HCT116 (cell line): ENCODE measurements at regions not wholly inside any gene's neighbourhood (a gene's known extent, or its start where the extent isn't known, plus 50 kb on each side); places are given as distances from the start of the nearest gene placed in this dataset.

Experiments
- ATAC-seq: fragments of 200-7000 bp; cut with Tn5 transposase; 2 replicates; pipeline ENCODE4 v1.9.1; 2020; ENCODE audit warnings: mild to moderate bottlenecking, moderate library complexity
- BruUV-seq: library from RNA; stranded (reverse); fragments of 400-500 nt; replicated peaks from 2 replicates; lab custom pipeline; 2021; lab: Mats Ljungman, UMichigan
- CTCF ChIA-PET: fragments of 300-600 bp; sonication (Branson Sonifier 250); formaldehyde crosslinking; loops from one replicate; lab custom pipeline; 2021; ENCODE audit warnings: antibody characterized with exemption; lab: Charles Lee
- POLR2A ChIA-PET: fragments of 300-600, 350-600 bp; sonication (Branson Sonifier 250); formaldehyde crosslinking; loops from one replicate; lab custom pipeline; 2021; ENCODE audit warnings: antibody characterized with exemption; lab: Charles Lee
- RAD21 ChIA-PET, 2 experiments: fragments of 300-600 bp; sonication (Branson Sonifier 250); formaldehyde crosslinking; loops; one replicate each; lab custom pipeline; 2023; ENCODE audit warnings: low total read pairs in 2 of 2; ENCODE audit not compliant: uncharacterized antibody in 2 of 2, unreplicated experiment in 2 of 2, low non-redundant PET in 1 of 2; lab: Charles Lee
- DNase-seq: peaks from one replicate; pipeline ENCODE4 v3.0.0-alpha.2; 2010; ENCODE audit warnings: low read depth, low spot score
- H2AFZ ChIP-seq: fragments of 200-600 bp; shearing (Covaris generic), sonication (generic); 2 replicates; pipeline ENCODE4 v1.6.1; 2017; ENCODE audit warnings: low read depth, mixed run types, mixed read lengths, antibody characterized with exemption, low read length; ENCODE audit not compliant: poor library complexity, severe bottlenecking
- H3K27ac ChIP-seq: 2 replicates; pipeline ENCODE4 v1.5.1; 2012; ENCODE audit warnings: low read depth, low read length
- H3K27me3 ChIP-seq: fragments of 200-600 bp; sonication (generic); 2 replicates; pipeline ENCODE4 v1.6.1; 2016; ENCODE audit warnings: mixed run types, low read length, mixed read lengths; ENCODE audit not compliant: insufficient read depth
- H3K36me3 ChIP-seq, 2 experiments: fragments of 200-500 bp in 1 of 2; fragments of 200-600 bp in 1 of 2; sonication (Bioruptor generic) in 1 of 2; sonication (generic) in 1 of 2; 2 replicates each; pipeline versions ENCODE4 v1.5.1 to v1.6.1; 2014 to 2016; ENCODE audit warnings: low read length in 2 of 2, inconsistent platforms in 1 of 2, mixed read lengths in 1 of 2, mixed run types in 1 of 2; ENCODE audit not compliant: insufficient read depth in 2 of 2, control insufficient read depth in 1 of 2
- H3K4me1 ChIP-seq, 2 experiments: fragments of 200-600 bp in 1 of 2; sonication (generic) in 1 of 2; 2 replicates each; pipeline versions ENCODE4 v1.5.1 to v1.6.1; 2012 to 2017; ENCODE audit warnings: low read length in 2 of 2, inconsistent platforms in 1 of 2, mild to moderate bottlenecking in 1 of 2, mixed read lengths in 1 of 2, mixed run types in 1 of 2, moderate library complexity in 1 of 2; ENCODE audit not compliant: insufficient read depth in 2 of 2, control insufficient read depth in 1 of 2
- H3K4me2 ChIP-seq: fragments of 200-600 bp; sonication (generic); 2 replicates; pipeline ENCODE4 v1.6.1; 2017; ENCODE audit warnings: mixed run types, low read length, mixed read lengths
- H3K4me3 ChIP-seq, 2 experiments: fragments of 200-600 bp in 1 of 2; sonication (generic) in 1 of 2; replicated peaks in 1 of 2; 2 replicates each; pipeline ENCODE4 v1.5.1; 2011 to 2016; ENCODE audit warnings: low read length in 2 of 2, control low read depth in 1 of 2, low read depth in 1 of 2, mild to moderate bottlenecking in 1 of 2, mixed read lengths in 1 of 2, mixed run types in 1 of 2
- H3K79me2 ChIP-seq: fragments of 200-600 bp; sonication (generic); 2 replicates; pipeline ENCODE4 v1.6.1; 2017; ENCODE audit warnings: mild to moderate bottlenecking, mixed run types, low read length, moderate library complexity, mixed read lengths; ENCODE audit not compliant: insufficient read depth
- H3K9ac ChIP-seq: fragments of 200-600 bp; sonication (generic); 2 replicates; pipeline ENCODE4 v1.6.1; 2016; ENCODE audit warnings: low read length, mixed read lengths
- H3K9me2 ChIP-seq: fragments of 200-600 bp; sonication (generic), shearing (Covaris generic); 2 replicates; pipeline ENCODE4 v1.6.1; 2017; ENCODE audit warnings: mixed run types, mild to moderate bottlenecking, moderate library complexity; ENCODE audit not compliant: insufficient read depth
- H3K9me3 ChIP-seq, 2 experiments: fragments of 200-500 bp in 1 of 2; fragments of 200-600 bp in 1 of 2; sonication (Bioruptor generic) in 1 of 2; sonication (generic) in 1 of 2; 2 replicates each; pipeline ENCODE4 v1.6.1; 2014 to 2017; ENCODE audit warnings: low read length in 2 of 2, mixed read lengths in 2 of 2, inconsistent platforms in 1 of 2, low read depth in 1 of 2, mild to moderate bottlenecking in 1 of 2, mixed run types in 1 of 2, moderate library complexity in 1 of 2; ENCODE audit not compliant: control insufficient read depth in 1 of 2, insufficient read depth in 1 of 2
- H4K20me1 ChIP-seq: fragments of 200-600 bp; sonication (generic), shearing (Covaris generic); 2 replicates; pipeline ENCODE4 v1.6.1; 2017; ENCODE audit warnings: mixed run types, mild to moderate bottlenecking, moderate library complexity; ENCODE audit not compliant: insufficient read depth
- CTCF ChIP-seq, 3 experiments: fragments of 200-600 bp in 1 of 3; sonication (generic) in 1 of 3; IDR thresholded peaks in 2 of 3; conservative IDR thresholded peaks in 1 of 3; 2 replicates each; pipeline ENCODE4 v1.5.1; 2012 to 2017; ENCODE audit warnings: low read depth in 2 of 3, low read length in 2 of 3, antibody characterized with exemption in 1 of 3, borderline replicate concordance in 1 of 3, control low read depth in 1 of 3, mild to moderate bottlenecking in 1 of 3, mixed read lengths in 1 of 3, mixed run types in 1 of 3, moderate library complexity in 1 of 3; ENCODE audit not compliant: insufficient read depth in 1 of 3
- EGR1 ChIP-seq: IDR thresholded peaks from 2 replicates; pipeline ENCODE4 v1.6.1; 2012; ENCODE audit warnings: low read depth
- EZH2 ChIP-seq: fragments of 200-600 bp; sonication (generic); IDR thresholded peaks from 2 replicates; pipeline ENCODE4 v1.6.1; 2017; ENCODE audit warnings: antibody characterized with exemption, mixed run types
- EZH2phosphoT487 ChIP-seq: fragments of 200-600 bp; IDR thresholded peaks from 2 replicates; pipeline ENCODE4 v1.6.1; 2018; ENCODE audit warnings: antibody characterized with exemption, borderline replicate concordance
- FOSL1 ChIP-seq: IDR thresholded peaks from 2 replicates; pipeline ENCODE4 v1.6.1; 2012; ENCODE audit warnings: low read depth
- JUND ChIP-seq: IDR thresholded peaks from 2 replicates; pipeline ENCODE4 v1.6.1; 2012
- MAX ChIP-seq: IDR thresholded peaks from 2 replicates; pipeline ENCODE4 v1.6.1; 2012
- POLR2A ChIP-seq: IDR thresholded peaks from 2 replicates; pipeline ENCODE4 v1.7.0; 2011; ENCODE audit warnings: borderline replicate concordance; ENCODE audit not compliant: insufficient read depth, insufficient read length; ENCODE audit errors: extremely low read depth
- POLR2AphosphoS5 ChIP-seq: IDR thresholded peaks from 2 replicates; pipeline ENCODE4 v1.6.1; 2011; ENCODE audit warnings: mild to moderate bottlenecking, low read depth, low read length, moderate library complexity
- RAD21 ChIP-seq: IDR thresholded peaks from 2 replicates; pipeline ENCODE4 v1.6.1; 2012; ENCODE audit warnings: low read depth, mild to moderate bottlenecking
- REST ChIP-seq: IDR thresholded peaks from 2 replicates; pipeline ENCODE4 v1.6.1; 2012; ENCODE audit warnings: low read depth
- SIN3A ChIP-seq: IDR thresholded peaks from 2 replicates; pipeline ENCODE4 v1.6.1; 2012; ENCODE audit warnings: low read depth
- SRF ChIP-seq: IDR thresholded peaks from 2 replicates; pipeline ENCODE4 v1.6.1; 2012; ENCODE audit warnings: low read depth
- YY1 ChIP-seq: IDR thresholded peaks from 2 replicates; pipeline ENCODE4 v1.6.1; 2011; ENCODE audit warnings: low read length, low read depth, moderate library complexity, mild to moderate bottlenecking; ENCODE audit not compliant: insufficient replicate concordance; ENCODE audit errors: extremely low read depth
- ZBTB33 ChIP-seq: IDR thresholded peaks from 2 replicates; pipeline ENCODE4 v1.6.1; 2011; ENCODE audit warnings: mild to moderate bottlenecking, low read length, moderate library complexity; ENCODE audit not compliant: insufficient replicate concordance; ENCODE audit errors: extremely low read depth
- ZFX ChIP-seq: fragments of 450-650 bp; IDR thresholded peaks from 2 replicates; pipeline ENCODE4 v1.6.1; 2017
- intact Hi-C: fragments of 100-400 bp; cut with micrococcal nuclease; formaldehyde crosslinking; loops from 2 replicates; pipeline ENCODE4 v1.10.0; 2022
- TF ChIP-seq, protein P1 (sequence below): IDR thresholded peaks from 2 replicates; pipeline ENCODE4 v1.6.1; 2012

- no peak for ATAC-seq
- no peak for TF ChIP-seq JUND
- no peak for TF ChIP-seq MAX
- no peak for TF ChIP-seq EZH2phosphoT487
- no peak for TF ChIP-seq ZFX
- no peak for TF ChIP-seq REST
- TF ChIP-seq RAD21 = no peak
- no peak for TF ChIP-seq FOSL1
- TF ChIP-seq YY1 = no peak
- TF ChIP-seq SIN3A = no peak
- TF ChIP-seq EZH2 = no peak
- no peak for TF ChIP-seq SRF
- TF ChIP-seq POLR2A = no peak
- no peak for TF ChIP-seq CTCF (IDR thresholded peaks at IDR 0.05 in 2 of 3, conservative IDR thresholded peaks at IDR 0.05 in 1 of 3; ENCODE audit: borderline replicate concordance in 1 of 3, insufficient read depth in 1 of 3, low read depth in 2 of 3, low read length in 2 of 3)
- TF ChIP-seq, protein P1, sequence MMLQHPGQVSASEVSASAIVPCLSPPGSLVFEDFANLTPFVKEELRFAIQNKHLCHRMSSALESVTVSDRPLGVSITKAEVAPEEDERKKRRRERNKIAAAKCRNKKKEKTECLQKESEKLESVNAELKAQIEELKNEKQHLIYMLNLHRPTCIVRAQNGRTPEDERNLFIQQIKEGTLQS = no peak
- TF ChIP-seq EGR1 = no peak
- TF ChIP-seq POLR2AphosphoS5 = no peak
- TF ChIP-seq ZBTB33 = no peak
- TF ChIP-seq, all 23 proteins: peak for 0
- CTCF ChIA-PET = no interaction called here
- H3K27me3 ChIP-seq = 0 out of 2 replicates have a peak, but pooled peaks cover 3% of the 10 kb centered on the region
- H3K36me3 ChIP-seq = no peaks in the 10 kb centered on the region
- H3K9ac ChIP-seq = no peak overlapping the region
- no peak overlapping the region for H2AFZ ChIP-seq
- DNase-seq = no peak
- no peaks in the 10 kb centered on the region for H4K20me1 ChIP-seq
- no peaks in the 10 kb centered on the region for H3K79me2 ChIP-seq
- H3K27ac ChIP-seq = no peak overlapping the region
- BruUV-seq = no TSS peak
- RAD21 ChIA-PET = no interaction called here
- intact Hi-C loops = no loop called here
- H3K4me1 ChIP-seq = no peaks in the 10 kb centered on the region
- H3K4me2 ChIP-seq = no peak overlapping the region
- H3K9me2 ChIP-seq = no peaks in the 10 kb centered on the region
- H3K4me3 ChIP-seq = no peak overlapping the region
- H3K9me3 ChIP-seq = no peaks in the 10 kb centered on the region
- POLR2A ChIA-PET = no interaction called here
Measured at GRCh38 chrX:3806630-3807029, 93.2 kb upstream of the PRKX start.
